GM19351 (cell line): ENCODE measurements at regions not wholly inside any gene's neighbourhood (a gene's known extent, or its start where the extent isn't known, plus 50 kb on each side); places are given as distances from the start of the nearest gene placed in this dataset.
A peak's percentile ranks its signal among the peaks of the same experiment; 100 is the strongest.
"Not testable (repeated sequence)": the region's sequence is repeated elsewhere in the genome, so short reads cannot be mapped to it uniquely, and the experiment has no call there.

Source experiments
- ATAC-seq: cut with Tn5 transposase; IDR thresholded peaks from one replicate; pipeline ENCODE4 v1.9.1; 2021; ENCODE audit warnings: mild to moderate bottlenecking, moderate library complexity; ENCODE audit not compliant: unreplicated experiment

- no peak for ATAC-seq
Measured at GRCh38 chr9:107842530-107842929, 353.0 kb upstream of the KLF4 start.

- ATAC-seq = no peak
Measured at GRCh38 chr9:107841076-107841475, 351.5 kb upstream of the KLF4 start.

- ATAC-seq = no peak
Measured at GRCh38 chr9:107839371-107839770, 349.8 kb upstream of the KLF4 start.

GRCh38 chr9:107838766-107839165, 349.2 kb upstream of the KLF4 start:
- no peak for ATAC-seq

- no peak for ATAC-seq
Measured at GRCh38 chr9:107836300-107836699, 346.7 kb upstream of the KLF4 start.

- ATAC-seq = no peak
Measured at GRCh38 chr9:107833295-107833694, 343.7 kb upstream of the KLF4 start.

- ATAC-seq = no peak
Measured at GRCh38 chr9:107832871-107833270, 343.3 kb upstream of the KLF4 start.

- ATAC-seq = no peak
Measured at GRCh38 chr9:107830479-107830878, 340.9 kb upstream of the KLF4 start.

- no peak for ATAC-seq
Measured at GRCh38 chr9:107827884-107828283, 338.3 kb upstream of the KLF4 start.

GRCh38 chr9:107827304-107827703, 337.7 kb upstream of the KLF4 start:
- peak; percentile 67 for ATAC-seq

GRCh38 chr9:107826688-107826983, 337.1 kb upstream of the KLF4 start:
- ATAC-seq = not testable (repeated sequence)

- no peak for ATAC-seq
Measured at GRCh38 chr9:107824556-107824955, 335.0 kb upstream of the KLF4 start.

GRCh38 chr9:107819772-107820565, 330.4 kb upstream of the KLF4 start:
- no peak for ATAC-seq

GRCh38 chr9:107818503-107818829, 328.9 kb upstream of the KLF4 start:
- not testable (repeated sequence) for ATAC-seq

- not testable (repeated sequence) for ATAC-seq
Measured at GRCh38 chr9:107817595-107818502, 328.3 kb upstream of the KLF4 start.

GRCh38 chr9:107816561-107817021, 327.0 kb upstream of the KLF4 start:
- ATAC-seq = peak; percentile 61

GRCh38 chr9:107815782-107816560, 326.4 kb upstream of the KLF4 start:
- peak; percentile 27 for ATAC-seq

GRCh38 chr9:107813287-107813686, 323.7 kb upstream of the KLF4 start:
- no peak for ATAC-seq

- no peak for ATAC-seq
Measured at GRCh38 chr9:107810461-107810961, 320.9 kb upstream of the KLF4 start.

GRCh38 chr9:107809871-107810460, 320.4 kb upstream of the KLF4 start:
- ATAC-seq = no peak

GRCh38 chr9:107807183-107807582, 317.6 kb upstream of the KLF4 start:
- ATAC-seq = no peak
